GM11168 (cell line): ENCODE measurements at regions not wholly inside any gene's neighbourhood (a gene's known extent, or its start where the extent isn't known, plus 50 kb on each side); places are given as distances from the start of the nearest gene placed in this dataset.
"Not testable (repeated sequence)": the region's sequence is repeated elsewhere in the genome, so short reads cannot be mapped to it uniquely, and the experiment has no call there.

ENCODE experiments used
- in situ Hi-C: fragments of 300-500 bp; cut with MboI; formaldehyde crosslinking; loops from one replicate; pipeline ENCODE4 v1.12.0; 2022; ENCODE audit warnings: low sequenced_read_pairs; ENCODE audit not compliant: unreplicated experiment

DNA sequence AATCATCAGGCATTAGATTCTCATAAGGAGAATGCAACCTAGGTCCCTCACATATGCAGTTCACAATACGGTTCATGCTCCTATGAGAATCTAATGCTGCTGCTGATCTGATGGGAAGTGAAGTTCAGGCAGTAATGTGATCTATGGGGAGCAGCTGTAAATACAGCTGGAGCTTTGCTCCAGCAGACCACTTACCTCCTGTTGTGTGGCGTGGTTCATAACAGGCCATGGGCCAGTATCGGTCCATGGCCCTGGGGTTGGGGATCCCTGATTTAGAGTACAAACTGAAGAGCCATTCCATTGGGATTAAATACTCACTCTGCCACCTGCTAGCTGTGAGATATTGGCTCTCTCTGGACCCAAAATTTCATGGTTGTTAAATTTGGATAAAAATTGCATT lies 244.6 kb upstream of the POGK start:
- in situ Hi-C loops, result no loop called here

DNA sequence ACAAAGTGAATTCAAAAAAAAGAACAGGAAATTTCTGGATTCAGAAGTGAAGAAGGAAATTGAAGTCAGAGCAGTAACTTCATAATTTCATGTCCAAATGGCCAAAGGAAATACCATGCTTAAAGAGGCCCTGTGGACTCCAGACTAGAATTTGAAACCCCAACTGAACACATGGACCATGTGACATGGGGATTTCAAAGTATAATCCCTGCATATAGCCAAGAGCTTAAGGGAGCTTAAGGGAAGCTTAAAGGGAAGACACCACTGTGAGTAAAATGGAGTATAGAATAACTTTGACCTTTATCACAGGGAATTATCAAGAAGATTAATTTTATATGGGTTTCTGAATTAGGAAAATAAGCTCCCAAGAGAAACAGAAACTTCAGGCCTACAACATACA lies 241.8 kb upstream of the POGK start:
- in situ Hi-C loops, result no loop called here

DNA sequence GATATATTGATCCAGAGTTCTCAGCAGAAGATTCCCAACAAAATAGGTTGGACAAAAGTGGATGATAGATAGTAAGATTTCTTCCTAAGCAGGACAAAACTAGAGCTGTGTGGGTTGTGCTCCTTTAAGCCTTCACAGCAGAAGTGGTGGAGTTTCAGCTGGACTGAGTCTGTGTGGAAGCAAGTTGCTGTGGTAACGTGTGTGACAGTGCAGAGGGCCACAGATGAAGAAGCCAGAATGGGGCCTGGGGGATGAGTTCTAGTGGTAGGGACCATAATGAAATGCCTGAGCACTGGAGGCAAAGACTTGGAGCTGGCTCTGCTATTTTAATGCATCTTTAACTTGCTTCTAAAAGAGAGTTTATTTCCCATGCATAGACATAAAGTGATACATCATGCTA lies 238.7 kb upstream of the POGK start:
- in situ Hi-C loops, result no loop called here

DNA sequence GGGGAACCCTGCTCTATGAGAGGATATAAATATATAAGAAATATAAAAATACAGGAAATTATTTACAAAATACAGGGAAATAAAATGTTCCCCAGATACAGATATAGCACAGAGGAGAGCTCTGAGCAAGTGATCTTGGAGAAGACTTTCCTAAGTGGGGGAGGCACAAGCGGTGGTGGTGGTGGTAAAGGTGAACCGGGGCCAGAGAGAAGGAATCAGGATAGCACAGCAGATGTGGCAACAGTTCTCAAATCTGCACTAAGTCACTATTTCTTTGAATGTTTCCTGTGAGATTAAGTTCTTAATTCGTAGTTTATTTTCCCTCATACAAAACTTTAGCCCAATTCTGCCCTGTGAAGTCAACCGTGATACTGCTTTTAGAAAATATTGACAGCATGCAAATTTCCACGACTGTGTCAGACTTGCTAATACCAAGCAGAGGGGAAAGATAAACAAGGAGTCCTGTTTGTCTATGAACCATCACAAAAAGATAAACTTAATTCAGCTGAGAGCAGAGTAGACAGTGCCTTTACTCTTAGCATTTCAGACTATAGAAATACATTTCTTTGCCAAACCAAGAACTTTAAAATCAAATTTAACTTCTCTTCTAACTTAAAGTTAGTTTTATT lies 237.5 kb upstream of the POGK start:
- in situ Hi-C loops, result no loop called here

DNA sequence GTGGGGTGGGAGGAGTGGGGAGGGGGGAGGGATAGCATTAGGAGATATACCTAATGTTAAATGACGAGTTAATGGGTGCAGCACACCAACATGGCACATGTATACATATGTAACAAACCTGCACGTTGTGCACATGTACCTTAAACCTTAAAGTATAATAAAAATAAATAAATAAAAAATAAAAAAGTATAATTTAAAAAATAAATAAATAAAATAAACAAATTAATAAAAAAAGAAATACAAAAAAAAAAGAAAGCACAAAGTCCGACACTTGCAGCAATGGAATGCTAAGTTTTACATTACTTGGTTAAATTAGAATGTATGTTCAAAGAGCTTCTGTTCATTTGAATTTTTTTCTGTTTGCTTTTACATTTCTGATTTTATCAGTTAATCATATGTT lies 236.5 kb upstream of the POGK start:
- in situ Hi-C loops, result not testable (repeated sequence)

DNA sequence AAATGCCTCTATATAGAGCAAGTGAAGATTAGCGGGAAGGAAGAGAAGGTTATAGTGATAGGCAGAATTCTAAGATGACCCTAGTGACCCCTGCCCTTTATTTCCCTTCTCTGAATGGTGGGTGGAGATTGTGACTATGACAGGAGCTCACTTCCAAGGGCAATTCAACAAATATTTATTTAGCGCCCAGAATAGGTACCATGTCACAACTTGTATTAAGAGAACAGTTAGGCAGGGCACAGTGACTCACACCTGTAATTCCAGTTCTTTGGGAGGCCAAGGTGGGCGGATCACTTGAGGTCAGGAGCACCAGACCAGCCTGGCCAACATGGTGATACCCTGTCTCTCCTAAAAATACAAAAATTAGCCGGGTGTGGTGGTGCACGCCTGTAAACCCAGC lies 236.0 kb upstream of the POGK start:
- in situ Hi-C loops, result no loop called here

DNA sequence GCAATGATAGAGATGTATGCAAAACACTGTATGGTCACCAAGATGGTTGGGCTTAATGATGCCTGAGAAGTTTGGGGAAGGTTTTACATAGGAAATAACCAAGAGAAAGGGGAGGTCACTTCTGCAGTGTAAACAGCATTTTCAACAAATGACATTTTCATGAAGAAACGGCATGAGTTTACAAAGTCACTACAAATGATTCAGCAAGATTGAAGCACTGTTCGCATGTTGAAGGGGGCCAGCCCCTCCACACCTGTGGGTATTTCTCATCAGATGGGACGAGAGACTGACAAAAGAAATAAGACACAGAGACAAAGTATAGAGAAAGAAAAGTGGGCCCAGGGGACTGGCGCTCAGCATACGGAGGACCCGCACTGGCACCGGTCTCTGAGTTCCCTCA lies 234.1 kb upstream of the POGK start:
- in situ Hi-C loops, result no loop called here

DNA sequence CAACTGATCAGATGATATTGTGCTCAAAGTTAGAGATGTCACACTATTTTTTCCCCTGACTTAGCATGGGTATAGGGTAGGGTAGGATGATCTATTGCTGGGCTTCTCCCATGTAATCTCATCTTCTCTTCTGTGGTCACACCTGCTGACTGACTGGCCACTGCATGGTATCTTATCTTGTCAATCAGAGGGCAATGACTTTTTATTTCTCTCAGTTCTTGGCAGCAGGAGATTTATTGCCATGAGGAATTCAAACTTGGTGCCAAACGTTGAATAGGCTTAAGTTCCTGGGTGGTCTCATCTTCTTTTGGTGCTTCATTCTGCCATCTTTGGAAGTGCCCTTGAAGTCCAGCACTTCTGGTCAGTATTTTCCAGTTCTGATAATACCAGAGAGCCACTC lies 226.4 kb upstream of the POGK start:
- in situ Hi-C loops, result no loop called here

DNA sequence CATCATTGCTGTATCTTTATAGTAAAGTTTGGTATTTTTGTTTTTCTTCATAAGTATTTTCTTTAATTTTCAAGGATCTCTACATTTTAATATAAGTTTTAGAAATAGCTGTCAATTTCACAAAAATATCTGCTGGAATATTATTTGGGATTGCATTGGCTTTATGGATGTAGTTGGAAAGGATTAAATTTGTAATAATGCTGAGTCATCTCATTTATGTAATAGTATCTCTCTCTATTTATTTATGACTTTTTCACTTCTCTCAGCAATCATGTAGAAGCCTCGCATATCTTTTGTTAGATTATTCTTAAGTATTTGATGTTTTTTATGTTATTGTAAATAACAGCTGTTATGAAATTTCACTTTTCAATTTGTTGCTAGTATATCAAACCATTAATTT lies 223.1 kb upstream of the POGK start:
- in situ Hi-C loops, result no loop called here

DNA sequence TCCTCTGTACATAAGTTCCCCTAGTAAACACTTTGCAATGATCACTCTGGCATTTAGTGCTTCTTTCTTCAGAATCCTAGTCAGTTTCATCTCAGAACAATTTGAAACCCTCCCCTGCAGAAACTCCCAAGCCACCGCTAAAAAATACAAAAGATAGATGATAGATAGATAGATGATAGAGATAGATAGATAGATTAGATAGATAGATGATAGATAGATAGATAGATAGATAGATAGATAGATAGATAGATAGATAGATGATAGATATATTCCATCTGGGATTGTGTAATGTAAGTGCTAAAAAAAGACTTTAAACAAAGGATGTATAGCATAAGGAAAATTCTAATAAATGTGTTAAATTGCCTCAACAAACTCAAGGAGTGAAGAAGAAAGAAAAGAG lies 212.6 kb upstream of the POGK start:
- in situ Hi-C loops, result no loop called here

DNA sequence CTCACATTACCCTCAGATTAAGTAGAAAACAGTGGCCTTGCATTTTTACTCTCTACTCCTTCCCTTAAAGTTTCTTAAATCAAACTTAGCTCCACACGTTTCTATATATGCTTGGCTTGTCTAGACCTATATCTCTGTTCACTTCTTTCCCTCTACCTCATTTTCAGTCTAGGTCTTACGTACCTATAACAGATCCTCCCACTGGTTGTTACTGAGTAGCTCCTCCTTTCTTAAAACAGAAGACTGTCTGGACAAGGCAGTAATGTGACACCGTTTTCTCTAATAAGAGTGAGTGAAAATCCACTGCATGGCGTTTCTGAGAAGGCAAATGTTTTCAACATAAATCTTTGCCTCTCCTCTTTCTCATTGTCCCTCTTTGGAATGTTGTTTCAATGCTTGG lies 211.7 kb upstream of the POGK start:
- in situ Hi-C loops, result no loop called here

DNA sequence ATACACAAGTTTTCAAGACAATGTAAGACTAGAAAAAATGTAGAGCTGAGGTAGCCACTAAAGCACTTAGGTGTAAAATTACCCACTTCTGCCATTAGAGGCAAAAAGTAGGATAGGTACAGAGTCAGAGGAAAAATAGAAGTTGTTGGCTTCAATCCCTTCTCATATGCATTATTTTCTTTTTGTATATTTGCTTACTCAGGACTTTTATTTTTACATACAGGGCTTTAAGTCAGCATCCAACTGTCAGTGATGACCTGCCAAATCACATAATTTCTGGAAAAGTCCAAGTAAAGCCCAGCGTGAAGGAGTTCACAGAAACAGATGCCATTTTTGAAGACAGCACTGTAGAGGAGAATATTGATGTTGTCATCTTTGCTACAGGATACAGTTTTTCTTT lies 211.0 kb upstream of the POGK start:
- in situ Hi-C loops, result no loop called here

DNA sequence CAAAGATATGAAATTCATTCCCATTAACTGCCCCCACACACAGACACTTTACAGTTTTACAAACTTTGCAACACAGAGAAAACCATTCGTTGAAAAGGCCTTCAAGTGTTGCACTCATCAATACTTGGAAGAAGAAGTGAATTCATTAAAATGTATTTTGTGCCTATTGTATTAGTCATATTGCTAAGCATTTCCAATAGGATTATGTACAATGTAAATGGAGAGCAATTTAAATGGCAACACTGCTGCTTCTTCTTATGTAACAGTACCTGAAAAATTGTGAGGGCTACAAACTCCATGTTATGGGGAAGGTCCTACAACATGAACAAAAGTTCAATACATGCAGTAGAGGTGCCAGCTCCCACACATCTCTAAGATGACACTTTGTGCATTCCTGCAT lies 209.3 kb upstream of the POGK start:
- in situ Hi-C loops, result no loop called here

DNA sequence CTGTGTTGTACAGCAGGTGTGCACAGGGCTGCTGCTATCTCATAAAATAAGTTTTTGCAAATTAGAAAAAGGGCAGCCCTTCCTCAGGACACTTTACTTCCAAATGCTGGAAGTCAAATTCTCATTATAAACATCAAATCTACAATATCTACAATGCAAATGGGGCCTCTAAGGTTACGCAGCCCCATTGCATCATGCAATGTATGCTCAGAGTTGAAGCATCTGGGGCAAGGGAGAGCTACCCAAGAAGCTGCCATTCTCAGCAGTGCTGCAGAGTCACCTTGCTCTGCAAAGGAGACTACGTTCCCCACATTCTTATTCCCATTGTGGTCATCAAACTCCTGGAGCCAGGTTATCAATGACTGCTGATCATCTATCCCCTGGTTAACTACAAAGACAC lies 208.9 kb upstream of the POGK start:
- in situ Hi-C loops, result no loop called here

DNA sequence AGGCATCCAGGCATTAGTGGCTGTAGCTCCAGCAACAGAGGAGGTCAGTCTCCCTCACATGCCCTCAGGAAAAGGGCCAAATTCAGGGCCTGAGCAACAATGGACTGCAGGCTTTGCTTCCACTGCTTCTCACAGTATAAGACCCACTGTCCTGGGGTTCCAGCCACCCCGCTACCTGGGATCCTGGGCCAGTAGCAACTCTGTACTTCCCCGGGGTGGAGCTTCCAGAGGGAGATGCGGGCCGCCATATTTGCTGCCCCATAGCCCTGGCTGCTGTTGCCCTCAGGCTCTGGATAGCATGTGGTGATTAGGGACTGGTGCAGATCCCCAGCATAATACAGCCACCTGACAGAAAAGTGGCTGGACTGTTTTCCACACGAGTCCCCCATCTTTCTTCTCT lies 201.1 kb upstream of the POGK start:
- in situ Hi-C loops, result no loop called here

DNA sequence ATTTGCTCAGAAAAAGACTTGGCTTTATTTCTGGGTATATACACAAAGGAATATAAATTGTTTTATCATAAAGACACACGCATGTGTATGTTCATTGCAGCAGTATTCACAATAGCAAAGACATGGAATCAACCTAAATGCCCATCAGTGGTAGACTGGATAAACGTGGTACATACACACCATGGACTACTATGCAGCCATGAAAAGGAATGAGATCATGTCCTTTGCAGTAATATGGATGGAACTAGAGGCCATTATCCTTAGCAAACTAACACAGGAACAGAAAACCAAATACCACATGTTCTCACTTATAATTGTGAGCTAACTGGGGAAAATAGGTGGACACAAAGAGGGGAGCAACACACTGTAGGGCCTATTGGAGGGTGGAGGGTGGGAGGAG lies 182.0 kb upstream of the POGK start:
- in situ Hi-C loops, result not testable (repeated sequence)

DNA sequence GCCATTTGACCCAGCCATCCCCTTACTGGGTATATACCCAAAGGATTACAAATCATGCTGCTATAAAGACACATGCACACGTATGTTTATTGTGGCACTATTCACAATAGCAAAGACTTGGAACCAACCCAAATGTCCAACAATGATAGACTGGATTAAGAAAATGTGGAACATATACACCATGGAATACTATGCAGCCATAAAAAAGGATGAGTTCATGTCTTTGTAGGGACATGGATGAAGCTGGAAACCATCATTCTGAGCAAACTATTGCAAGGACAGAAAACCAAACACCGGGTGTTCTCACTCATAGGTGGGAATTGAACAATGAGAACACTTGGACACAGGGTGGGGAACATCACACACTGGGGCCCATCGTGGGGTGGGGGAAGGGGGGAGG lies 172.5 kb upstream of the POGK start:
- in situ Hi-C loops, result not testable (repeated sequence)

DNA sequence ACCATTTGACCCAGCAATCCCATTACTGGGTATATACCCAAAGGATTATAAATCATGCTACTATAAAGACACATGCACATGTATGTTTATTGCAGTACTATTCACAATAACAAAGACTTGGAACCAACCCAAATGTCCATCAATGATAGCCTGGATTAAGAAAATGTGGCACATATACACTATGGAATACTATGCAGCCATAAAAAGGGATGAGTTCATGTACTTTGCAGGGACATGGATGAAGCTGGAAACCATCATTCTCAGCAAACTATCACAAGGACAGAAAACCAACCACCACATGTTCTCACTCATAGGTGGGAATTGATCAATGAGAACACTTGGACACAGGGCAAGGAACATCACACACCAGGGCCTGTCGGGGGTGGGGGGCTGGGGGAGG lies 171.7 kb upstream of the POGK start:
- in situ Hi-C loops, result not testable (repeated sequence)

DNA sequence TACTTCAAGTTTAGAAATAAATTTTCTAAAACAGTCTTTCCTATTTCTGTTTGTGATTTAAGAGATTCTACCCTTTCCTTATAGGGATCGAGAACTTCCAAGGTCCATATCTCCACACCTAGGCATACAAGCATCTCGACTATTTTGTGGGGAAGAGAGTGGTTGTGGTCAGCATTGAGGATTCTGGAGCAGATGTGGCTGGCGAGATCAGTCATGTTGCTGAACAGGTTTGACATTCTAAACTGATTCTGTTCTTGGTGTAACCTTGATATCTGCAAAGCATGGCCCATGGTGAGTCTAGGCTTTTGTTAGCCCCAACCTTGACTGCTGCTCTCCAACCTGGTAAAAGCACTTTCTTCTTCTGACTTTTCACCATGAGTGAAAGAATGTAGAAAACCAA lies 167.6 kb upstream of the POGK start:
- in situ Hi-C loops, result no loop called here

DNA sequence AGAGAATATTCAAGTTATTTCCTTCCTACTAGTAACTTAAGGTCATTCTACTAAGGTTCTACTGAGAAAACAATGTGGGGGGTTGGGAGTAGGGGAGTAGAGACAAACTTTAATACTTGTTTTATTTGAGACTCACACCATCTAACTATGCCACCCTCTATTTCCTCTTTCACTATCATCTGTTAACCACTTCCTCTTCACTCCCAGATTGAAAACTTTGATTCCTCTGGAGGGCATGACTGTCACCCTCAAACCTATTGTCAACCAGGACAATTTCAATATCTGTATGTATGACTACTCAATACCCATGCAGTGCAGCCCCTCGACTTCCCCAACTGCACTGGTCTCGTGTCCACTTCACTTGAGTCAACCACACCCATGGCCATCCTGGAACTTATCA lies 165.6 kb upstream of the POGK start:
- in situ Hi-C loops, result no loop called here

DNA sequence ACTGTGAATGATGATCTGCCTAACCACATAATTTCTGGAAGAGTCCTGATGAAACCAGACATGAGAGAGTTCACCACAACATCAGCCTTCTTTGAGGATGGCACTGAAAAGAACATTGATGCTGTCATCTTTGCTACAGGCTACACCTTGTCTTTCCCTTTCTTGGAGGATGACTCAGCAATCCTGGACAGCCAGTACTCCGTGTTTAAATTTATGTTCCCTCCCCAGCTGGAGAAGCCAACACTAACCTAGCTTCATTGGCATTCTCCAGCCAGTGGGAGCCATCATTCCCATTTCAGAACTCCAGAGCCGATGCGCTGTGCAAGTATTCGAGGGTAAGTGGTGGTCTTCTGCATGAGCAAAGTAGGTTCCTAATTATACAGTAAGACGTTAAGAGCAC lies 164.1 kb upstream of the POGK start:
- in situ Hi-C loops, result no loop called here

DNA sequence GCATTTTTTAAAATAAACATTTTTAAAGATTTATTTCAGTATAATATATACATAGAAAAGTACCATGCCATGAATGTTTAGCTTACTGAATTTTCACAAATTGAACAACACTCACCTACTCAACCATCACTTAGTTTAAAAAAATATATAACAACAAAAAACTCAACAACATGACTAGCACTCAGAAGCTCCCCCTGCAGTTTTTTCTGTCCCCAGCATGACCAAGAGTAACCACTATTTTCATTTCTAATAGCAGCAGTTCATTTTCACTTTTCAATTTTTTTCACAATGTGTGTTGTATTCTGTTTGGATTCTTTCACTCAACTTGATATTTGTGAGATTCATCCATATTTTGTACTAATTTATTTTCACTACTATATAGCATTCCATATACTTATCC lies 162.3 kb upstream of the POGK start:
- in situ Hi-C loops, result no loop called here

DNA sequence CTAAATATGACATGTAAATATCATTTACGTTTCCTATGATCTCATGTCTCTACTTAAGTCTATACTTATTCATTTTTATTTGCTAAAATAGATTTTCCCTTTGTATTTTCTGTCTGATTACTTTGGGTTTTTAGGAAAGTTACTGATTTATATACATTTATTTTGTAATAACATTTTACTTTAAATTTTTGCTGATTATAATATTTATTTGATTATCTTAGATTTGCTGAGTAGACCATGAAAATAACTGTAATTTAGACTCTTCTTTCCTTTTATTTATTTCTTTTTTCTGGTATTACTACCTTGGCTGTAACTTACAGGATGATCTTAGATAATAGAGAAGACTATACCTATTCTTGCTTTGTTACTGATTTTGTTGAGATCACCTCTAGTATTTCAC lies 159.9 kb upstream of the POGK start:
- in situ Hi-C loops, result no loop called here
